ENCODE measurements at regions not wholly inside any gene's neighbourhood (a gene's known extent, or its start where the extent isn't known, plus 50 kb on each side); places are given as distances from the start of the nearest gene placed in this dataset.

GRCh38 chr1:67627336-67627735, 57.7 kb upstream of the GADD45A start:
- Mint-ChIP-seq H3K9me3 (no peaks in the 10 kb centered on the region), H3K4me1 (no peaks in the 10 kb centered on the region), H3K27me3 (no peaks in the 10 kb centered on the region), H3K36me3 (no peaks in the 10 kb centered on the region), H3K27ac (no peak overlapping the region), H3K4me3 (no peak overlapping the region)

- no peaks in the 10 kb centered on the region for H3K4me1 Mint-ChIP-seq
- H3K4me3 Mint-ChIP-seq: no peak overlapping the region
- no peaks in the 10 kb centered on the region for H3K36me3 Mint-ChIP-seq
- no peaks in the 10 kb centered on the region for H3K27me3 Mint-ChIP-seq
- H3K27ac Mint-ChIP-seq: no peak overlapping the region
- H3K9me3 Mint-ChIP-seq: no peaks in the 10 kb centered on the region
These were observed 57.1 kb upstream of the GADD45A start for GRCh38 chr1:67627906-67628305.

GRCh38 chr1:67629370-67630075, 55.5 kb upstream of the GADD45A start:
- Mint-ChIP-seq H3K36me3 (no peaks in the 10 kb centered on the region), H3K9me3 (no peaks in the 10 kb centered on the region), H3K4me3 (no peak overlapping the region), H3K27ac (no peak overlapping the region), H3K27me3 (no peaks in the 10 kb centered on the region), H3K4me1 (peaks cover 3% of the 10 kb centered on the region)

DNA sequence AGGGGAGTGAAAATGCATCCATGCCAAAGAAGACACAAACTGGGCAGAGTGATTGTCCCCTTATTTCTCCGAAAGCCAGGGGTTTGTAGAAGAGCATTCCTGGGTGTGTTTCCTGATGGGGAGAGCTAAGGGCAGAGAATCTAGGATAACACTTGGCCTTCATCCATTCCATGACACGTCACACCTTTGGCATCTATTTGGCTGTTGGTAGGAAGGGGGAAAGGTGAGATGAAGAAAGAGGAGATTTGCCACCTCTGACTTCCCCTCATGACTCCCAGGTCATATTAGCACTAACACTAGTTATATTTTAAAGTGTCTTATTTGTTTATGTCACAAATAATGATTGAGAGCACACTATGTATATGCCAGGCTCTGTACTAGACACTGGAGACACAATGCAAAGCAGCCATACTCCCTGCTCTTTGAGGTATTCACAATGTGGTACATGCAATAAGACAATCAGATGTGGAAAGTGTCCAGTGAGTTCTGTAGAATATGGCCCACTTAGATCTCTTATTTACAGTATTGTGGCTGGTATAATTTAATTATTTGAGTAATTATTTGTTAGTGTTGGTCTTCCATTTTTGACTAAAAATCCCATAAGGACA, 54.5 kb upstream of the GADD45A start:
- no peak overlapping the region for H3K4me3 Mint-ChIP-seq
- peaks cover 12% of the 10 kb centered on the region for H3K4me1 Mint-ChIP-seq
- no peak overlapping the region for H3K27ac Mint-ChIP-seq
- no peaks in the 10 kb centered on the region for H3K9me3 Mint-ChIP-seq
- H3K27me3 Mint-ChIP-seq: no peaks in the 10 kb centered on the region
- no peaks in the 10 kb centered on the region for H3K36me3 Mint-ChIP-seq

DNA sequence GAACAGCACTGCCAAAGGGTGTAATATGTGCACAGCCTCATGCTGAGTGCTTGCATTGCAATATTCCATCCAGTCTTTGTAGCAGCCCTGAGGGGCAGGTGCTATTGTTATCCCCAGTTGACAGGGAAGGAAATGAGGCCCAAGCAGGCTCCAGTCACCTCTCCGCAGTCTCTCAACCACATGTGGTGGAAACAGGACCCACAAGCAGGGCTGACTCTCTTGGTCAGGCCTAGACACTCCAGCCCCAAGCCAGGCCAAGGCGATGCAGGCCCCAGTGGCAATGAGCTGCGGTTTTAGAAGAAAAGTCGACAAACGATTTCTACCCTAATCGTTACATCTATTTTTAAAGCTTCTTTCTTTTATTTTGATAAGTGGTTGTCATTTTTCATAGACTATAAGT, 52.6 kb upstream of the GADD45A start:
- H3K9me3 Mint-ChIP-seq: no peaks in the 10 kb centered on the region
- H3K27me3 Mint-ChIP-seq: no peaks in the 10 kb centered on the region
- H3K4me3 Mint-ChIP-seq: no peak overlapping the region
- H3K4me1 Mint-ChIP-seq: peaks cover 18% of the 10 kb centered on the region
- H3K36me3 Mint-ChIP-seq: no peaks in the 10 kb centered on the region
- no peak overlapping the region for H3K27ac Mint-ChIP-seq

GRCh38 chr1:67632811-67633655, 52.0 kb upstream of the GADD45A start:
- H3K4me1 Mint-ChIP-seq: peaks cover 18% of the 10 kb centered on the region
- H3K27ac Mint-ChIP-seq: no peak overlapping the region
- H3K36me3 Mint-ChIP-seq: no peaks in the 10 kb centered on the region
- no peaks in the 10 kb centered on the region for H3K9me3 Mint-ChIP-seq
- H3K27me3 Mint-ChIP-seq: no peaks in the 10 kb centered on the region
- no peak overlapping the region for H3K4me3 Mint-ChIP-seq

- no peak overlapping the region for H3K4me3 Mint-ChIP-seq
- H3K27me3 Mint-ChIP-seq: no peaks in the 10 kb centered on the region
- no peaks in the 10 kb centered on the region for H3K36me3 Mint-ChIP-seq
- H3K27ac Mint-ChIP-seq: no peak overlapping the region
- H3K9me3 Mint-ChIP-seq: no peaks in the 10 kb centered on the region
- H3K4me1 Mint-ChIP-seq: peaks cover 18% of the 10 kb centered on the region
These were observed 50.5 kb upstream of the GADD45A start for GRCh38 chr1:67634396-67634935.

DNA sequence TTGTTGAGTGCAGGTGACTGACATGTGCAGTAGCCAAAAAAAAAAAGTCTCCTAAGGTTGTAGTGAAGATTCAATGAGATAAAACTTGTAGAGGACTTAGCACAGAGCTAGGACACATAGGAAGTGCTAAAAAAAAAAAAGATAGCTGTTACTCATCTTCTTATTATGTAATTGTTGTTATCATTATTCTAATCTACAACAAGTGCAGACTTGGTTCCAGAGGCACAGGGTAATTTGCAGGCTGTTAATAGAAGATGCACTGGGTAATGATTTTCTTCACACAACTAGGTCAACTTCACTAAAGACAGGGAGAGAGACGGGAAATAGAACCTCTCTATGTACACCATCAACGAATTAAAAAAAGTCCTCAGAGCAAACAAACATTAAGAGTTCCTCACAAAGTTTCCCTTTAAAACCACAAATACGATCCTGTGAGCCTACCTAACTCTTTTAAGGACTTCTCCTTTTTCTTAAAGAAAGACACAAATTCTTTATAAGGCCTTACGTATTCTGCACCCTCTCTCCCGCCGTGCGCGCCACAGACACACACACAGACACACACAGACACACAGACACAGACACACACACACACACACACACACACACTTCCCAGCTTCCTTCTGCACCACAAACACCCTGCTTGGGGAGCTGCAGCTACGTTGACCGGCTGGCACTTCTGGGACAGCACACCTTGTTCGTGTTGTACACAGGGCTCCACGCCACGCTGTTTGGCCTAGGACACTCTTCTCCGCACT, 49.8 kb upstream of the GADD45A start:
- H3K27ac Mint-ChIP-seq: no peak overlapping the region
- no peaks in the 10 kb centered on the region for H3K9me3 Mint-ChIP-seq
- H3K27me3 Mint-ChIP-seq: no peaks in the 10 kb centered on the region
- no peak overlapping the region for H3K4me3 Mint-ChIP-seq
- H3K36me3 Mint-ChIP-seq: no peaks in the 10 kb centered on the region
- peaks cover 18% of the 10 kb centered on the region for H3K4me1 Mint-ChIP-seq
